ENCODE measurements at regions not wholly inside any gene's neighbourhood (a gene's known extent, or its start where the extent isn't known, plus 50 kb on each side); places are given as distances from the start of the nearest gene placed in this dataset.

DNA sequence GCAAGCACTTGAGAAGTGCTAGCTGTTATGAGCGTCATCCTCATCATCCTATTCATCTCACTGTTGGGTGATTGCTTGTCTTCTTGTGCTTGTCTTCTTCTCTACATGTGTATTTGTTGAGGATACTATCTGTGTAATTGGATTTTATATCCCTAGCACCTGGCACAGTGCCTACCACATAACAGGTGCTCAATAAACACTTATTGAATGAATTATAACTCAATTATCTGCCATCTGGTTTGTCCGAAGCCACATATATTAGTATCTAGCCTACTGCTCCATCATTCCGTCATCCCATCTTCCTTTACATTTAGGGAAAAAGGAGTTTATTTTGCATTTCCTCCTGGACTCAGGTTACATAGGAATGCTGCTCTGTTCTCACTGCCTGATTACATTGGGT lies 330.4 kb upstream of the ETAA1 start:
- TF ChIP-seq, protein P1, sequence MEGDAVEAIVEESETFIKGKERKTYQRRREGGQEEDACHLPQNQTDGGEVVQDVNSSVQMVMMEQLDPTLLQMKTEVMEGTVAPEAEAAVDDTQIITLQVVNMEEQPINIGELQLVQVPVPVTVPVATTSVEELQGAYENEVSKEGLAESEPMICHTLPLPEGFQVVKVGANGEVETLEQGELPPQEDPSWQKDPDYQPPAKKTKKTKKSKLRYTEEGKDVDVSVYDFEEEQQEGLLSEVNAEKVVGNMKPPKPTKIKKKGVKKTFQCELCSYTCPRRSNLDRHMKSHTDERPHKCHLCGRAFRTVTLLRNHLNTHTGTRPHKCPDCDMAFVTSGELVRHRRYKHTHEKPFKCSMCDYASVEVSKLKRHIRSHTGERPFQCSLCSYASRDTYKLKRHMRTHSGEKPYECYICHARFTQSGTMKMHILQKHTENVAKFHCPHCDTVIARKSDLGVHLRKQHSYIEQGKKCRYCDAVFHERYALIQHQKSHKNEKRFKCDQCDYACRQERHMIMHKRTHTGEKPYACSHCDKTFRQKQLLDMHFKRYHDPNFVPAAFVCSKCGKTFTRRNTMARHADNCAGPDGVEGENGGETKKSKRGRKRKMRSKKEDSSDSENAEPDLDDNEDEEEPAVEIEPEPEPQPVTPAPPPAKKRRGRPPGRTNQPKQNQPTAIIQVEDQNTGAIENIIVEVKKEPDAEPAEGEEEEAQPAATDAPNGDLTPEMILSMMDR (IDR thresholded peaks at IDR 0.05; ENCODE audit: poor library complexity, severe bottlenecking) = no peak
- TF ChIP-seq RAD21 (conservative IDR thresholded peaks at IDR 0.05) = no peak
- TF ChIP-seq TAF1 (IDR thresholded peaks at IDR 0.05; ENCODE audit: low read depth) = no peak
- no peak for TF ChIP-seq EZH2 (IDR thresholded peaks at IDR 0.05; ENCODE audit: borderline replicate concordance, insufficient read depth, low read length, poor library complexity, severe bottlenecking)
- no peak for TF ChIP-seq POLR2AphosphoS5 (IDR thresholded peaks at IDR 0.05)
- no peak for TF ChIP-seq MXI1 (conservative IDR thresholded peaks at IDR 0.05; ENCODE audit: poor library complexity, severe bottlenecking)
